Neural cell (in vitro differentiated cells): ENCODE measurements at regions not wholly inside any gene's neighbourhood (a gene's known extent, or its start where the extent isn't known, plus 50 kb on each side); places are given as distances from the start of the nearest gene placed in this dataset.

Source experiments
- H2AFZ ChIP-seq: fragments of 200-600, 300-800 bp; sonication (generic), shearing (Covaris generic); 2 replicates; pipeline ENCODE4 v1.6.0; 2014; ENCODE audit warnings: low read depth, mild to moderate bottlenecking, antibody characterized with exemption, low read length, moderate library complexity
- H3F3A ChIP-seq: fragments of 200-600 bp; shearing (Covaris generic); 2 replicates; pipeline ENCODE4 v1.6.1; 2016; ENCODE audit warnings: mild to moderate bottlenecking, moderate library complexity, mixed read lengths, antibody characterized with exemption, low read length; ENCODE audit not compliant: insufficient read depth, poor library complexity, severe bottlenecking
- H3K27ac ChIP-seq: fragments of 200-600, 300-800 bp; sonication (generic), shearing (Covaris generic); 2 replicates; pipeline ENCODE4 v1.5.1; 2014; ENCODE audit warnings: mild to moderate bottlenecking, low read length, moderate library complexity
- H3K27me3 ChIP-seq: fragments of 300-800, 200-600 bp; sonication (generic), shearing (Covaris generic); 2 replicates; pipeline ENCODE4 v1.6.0; 2014; ENCODE audit warnings: mild to moderate bottlenecking, low read depth, low read length, moderate library complexity; ENCODE audit not compliant: insufficient read depth
- H3K36me3 ChIP-seq: fragments of 300-800, 200-600 bp; sonication (generic), shearing (Covaris generic); 2 replicates; pipeline ENCODE4 v1.5.1; 2014; ENCODE audit warnings: mild to moderate bottlenecking, antibody characterized with exemption, low read length, moderate library complexity; ENCODE audit not compliant: insufficient read depth
- H3K4me2 ChIP-seq: fragments of 300-800, 200-600 bp; sonication (generic), shearing (Covaris generic); 2 replicates; pipeline ENCODE4 v1.6.0; 2014; ENCODE audit warnings: mild to moderate bottlenecking, low read length
- H3K4me3 ChIP-seq: fragments of 300-800, 200-600 bp; sonication (generic), shearing (Covaris generic); 2 replicates; pipeline ENCODE4 v1.5.1; 2014; ENCODE audit warnings: mild to moderate bottlenecking, low read length, moderate library complexity
- H3K79me2 ChIP-seq: fragments of 200-600 bp; shearing (Covaris generic); replicated peaks from 2 replicates; pipeline ENCODE4 v1.6.0; 2014; ENCODE audit warnings: mild to moderate bottlenecking, low read length, moderate library complexity; ENCODE audit not compliant: insufficient read depth
- H3K9ac ChIP-seq: fragments of 300-800, 200-600 bp; sonication (generic), shearing (Covaris generic); 2 replicates; pipeline ENCODE4 v1.6.1; 2016; ENCODE audit warnings: mild to moderate bottlenecking, low read length, mixed read lengths
- H3K9me2 ChIP-seq: fragments of 200-600 bp; shearing (Covaris generic); 2 replicates; pipeline ENCODE4 v1.6.1; 2016; ENCODE audit warnings: mild to moderate bottlenecking, low read length, mixed read lengths; ENCODE audit not compliant: insufficient read depth
- H3K9me3 ChIP-seq: fragments of 200-600, 300-800 bp; sonication (generic), shearing (Covaris generic); 2 replicates; pipeline ENCODE4 v1.6.1; 2016; ENCODE audit warnings: mild to moderate bottlenecking, mixed run types, low read length, moderate library complexity, mixed read lengths
- H4K20me1 ChIP-seq: fragments of 200-600 bp; shearing (Covaris generic); 2 replicates; pipeline ENCODE4 v1.6.1; 2016; ENCODE audit warnings: mild to moderate bottlenecking, mixed run types; ENCODE audit not compliant: insufficient read depth
- CTCF ChIP-seq: fragments of 450-650 bp; IDR thresholded peaks from 2 replicates; pipeline ENCODE4 v1.5.1; 2014; ENCODE audit warnings: antibody characterized with exemption, mild to moderate bottlenecking, moderate library complexity; ENCODE audit not compliant: poor library complexity, severe bottlenecking
- EP300 ChIP-seq: fragments of 450-650 bp; conservative IDR thresholded peaks from 2 replicates; pipeline ENCODE4 v1.6.1; 2014; ENCODE audit warnings: antibody characterized with exemption, mild to moderate bottlenecking, moderate library complexity; ENCODE audit not compliant: poor library complexity, severe bottlenecking
- EZH2 ChIP-seq: fragments of 200-600, 300-800 bp; shearing (Covaris generic), sonication (generic); IDR thresholded peaks from 2 replicates; pipeline ENCODE4 v1.6.1; 2014; ENCODE audit warnings: antibody characterized with exemption, low read length, borderline replicate concordance, mild to moderate bottlenecking; ENCODE audit not compliant: insufficient read depth, poor library complexity, severe bottlenecking
- MXI1 ChIP-seq: fragments of 450-650 bp; conservative IDR thresholded peaks from 2 replicates; pipeline ENCODE4 v1.6.1; 2014; ENCODE audit warnings: antibody characterized with exemption, mild to moderate bottlenecking; ENCODE audit not compliant: poor library complexity, severe bottlenecking
- POLR2AphosphoS5 ChIP-seq: IDR thresholded peaks from 2 replicates; pipeline ENCODE4 v1.6.1; 2012
- RAD21 ChIP-seq: fragments of 450-650 bp; conservative IDR thresholded peaks from 2 replicates; pipeline ENCODE4 v1.6.1; 2014; ENCODE audit warnings: antibody characterized with exemption, mild to moderate bottlenecking, moderate library complexity
- REST ChIP-seq: IDR thresholded peaks from 2 replicates; pipeline ENCODE4 v1.6.1; 2012; ENCODE audit warnings: borderline replicate concordance
- SMC3 ChIP-seq: fragments of 450-650 bp; conservative IDR thresholded peaks from 2 replicates; pipeline ENCODE4 v1.6.1; 2014; ENCODE audit warnings: antibody characterized with exemption, mild to moderate bottlenecking, moderate library complexity; ENCODE audit not compliant: poor library complexity
- TAF1 ChIP-seq: IDR thresholded peaks from 2 replicates; pipeline ENCODE4 v1.6.1; 2012; ENCODE audit warnings: low read depth

- no peak overlapping the region for H3K4me3 ChIP-seq
- TF ChIP-seq EP300 (peak; percentile 80), POLR2AphosphoS5 (no peak), REST (peak; percentile 56)
- H3K27me3 ChIP-seq, result no peaks in the 10 kb centered on the region
- no peaks in the 10 kb centered on the region for H3F3A ChIP-seq
- no peaks in the 10 kb centered on the region for H4K20me1 ChIP-seq
- H3K27ac ChIP-seq, result peak overlapping the region; percentile 40
- H3K79me2 ChIP-seq, result no peaks in the 10 kb centered on the region
- no peak overlapping the region for H3K9ac ChIP-seq
- H3K9me2 ChIP-seq, result no peaks in the 10 kb centered on the region
- H3K4me2 ChIP-seq, result no peak overlapping the region
- no peaks in the 10 kb centered on the region for H3K9me3 ChIP-seq
- H3K36me3 ChIP-seq, result no peaks in the 10 kb centered on the region
- H2AFZ ChIP-seq, result no peak overlapping the region
Observed at GRCh38 chr2:82098617-82099016, 1794.1 kb upstream of the LRRTM1 start.

- Histone ChIP-seq H3K79me2 (no peaks in the 10 kb centered on the region), H3K27ac (no peak overlapping the region), H3K4me2 (no peak overlapping the region), H3K4me3 (no peak overlapping the region), H2AFZ (no peak overlapping the region), H3K36me3 (no peaks in the 10 kb centered on the region), H3K9me2 (no peaks in the 10 kb centered on the region), H4K20me1 (no peaks in the 10 kb centered on the region), H3K9me3 (no peaks in the 10 kb centered on the region), H3F3A (no peaks in the 10 kb centered on the region), H3K9ac (no peak overlapping the region), H3K27me3 (no peaks in the 10 kb centered on the region)
- no peak for TF ChIP-seq CTCF
- no peak for TF ChIP-seq TAF1
- no peak for TF ChIP-seq MXI1
- TF ChIP-seq SMC3, result no peak
- TF ChIP-seq EP300, result no peak
- no peak for TF ChIP-seq REST
- TF ChIP-seq POLR2AphosphoS5, result no peak
- TF ChIP-seq RAD21, result no peak
- no peak for TF ChIP-seq EZH2
Observed at GRCh38 chr2:82089518-82089917, 1785.0 kb upstream of the LRRTM1 start.
